ENCODE measurements at regions not wholly inside any gene's neighbourhood (a gene's known extent, or its start where the extent isn't known, plus 50 kb on each side); places are given as distances from the start of the nearest gene placed in this dataset.

DNA sequence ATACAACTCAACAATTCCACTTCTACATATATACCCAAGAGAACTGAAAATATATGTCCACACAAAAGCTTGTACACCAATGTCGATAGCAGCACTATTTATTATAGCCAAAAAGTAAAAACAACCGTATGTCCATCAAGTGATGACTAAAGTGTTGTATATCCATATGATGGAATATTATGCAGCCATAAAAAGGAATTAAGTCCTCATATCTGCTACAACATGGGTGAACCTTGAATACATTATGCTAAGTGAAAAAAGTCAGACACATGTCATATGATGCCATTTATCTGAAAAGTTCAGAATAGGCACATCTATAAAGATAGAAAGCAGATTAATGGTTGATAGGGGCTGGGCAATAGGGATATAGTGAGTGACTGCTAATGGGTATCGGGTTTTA is 204.5 kb downstream of the KCNRG start:
- Histone ChIP-seq H3K27me3 (no peaks in the 10 kb centered on the region), H3K4me1 (peaks cover 7% of the 10 kb centered on the region), H3K36me3 (no peaks in the 10 kb centered on the region), H3K4me3 (no peak overlapping the region), H3K27ac (no peak overlapping the region), H3K9me3 (no peaks in the 10 kb centered on the region)
- TF ChIP-seq, protein P1, sequence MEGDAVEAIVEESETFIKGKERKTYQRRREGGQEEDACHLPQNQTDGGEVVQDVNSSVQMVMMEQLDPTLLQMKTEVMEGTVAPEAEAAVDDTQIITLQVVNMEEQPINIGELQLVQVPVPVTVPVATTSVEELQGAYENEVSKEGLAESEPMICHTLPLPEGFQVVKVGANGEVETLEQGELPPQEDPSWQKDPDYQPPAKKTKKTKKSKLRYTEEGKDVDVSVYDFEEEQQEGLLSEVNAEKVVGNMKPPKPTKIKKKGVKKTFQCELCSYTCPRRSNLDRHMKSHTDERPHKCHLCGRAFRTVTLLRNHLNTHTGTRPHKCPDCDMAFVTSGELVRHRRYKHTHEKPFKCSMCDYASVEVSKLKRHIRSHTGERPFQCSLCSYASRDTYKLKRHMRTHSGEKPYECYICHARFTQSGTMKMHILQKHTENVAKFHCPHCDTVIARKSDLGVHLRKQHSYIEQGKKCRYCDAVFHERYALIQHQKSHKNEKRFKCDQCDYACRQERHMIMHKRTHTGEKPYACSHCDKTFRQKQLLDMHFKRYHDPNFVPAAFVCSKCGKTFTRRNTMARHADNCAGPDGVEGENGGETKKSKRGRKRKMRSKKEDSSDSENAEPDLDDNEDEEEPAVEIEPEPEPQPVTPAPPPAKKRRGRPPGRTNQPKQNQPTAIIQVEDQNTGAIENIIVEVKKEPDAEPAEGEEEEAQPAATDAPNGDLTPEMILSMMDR (IDR thresholded peaks at IDR 0.05) = no peak
- DNase-seq = no peak
- intact Hi-C loops (cut with DNase I) = no loop called here
- no peak for ATAC-seq

DNA sequence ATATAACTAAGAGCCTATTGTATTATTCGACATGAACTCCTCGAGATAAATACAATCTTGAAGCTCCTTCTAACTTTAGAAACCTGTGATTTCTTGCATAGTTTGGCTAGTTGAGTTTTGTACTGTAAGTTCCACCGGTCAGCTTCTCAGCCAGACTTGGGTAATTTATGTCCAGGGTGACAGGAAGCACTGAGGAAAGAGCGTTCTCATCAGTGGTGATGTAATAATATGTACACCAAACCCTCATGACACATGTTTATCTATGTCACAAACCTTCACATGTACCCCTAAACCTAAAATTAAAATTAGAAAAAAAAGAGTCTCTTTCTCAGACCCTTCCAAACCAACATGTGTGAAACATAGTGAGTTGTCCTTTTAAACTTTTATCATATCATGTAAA is 205.7 kb downstream of the KCNRG start:
- Histone ChIP-seq H3K27me3 (no peaks in the 10 kb centered on the region), H3K9me3 (no peaks in the 10 kb centered on the region), H3K4me3 (no peak overlapping the region), H3K36me3 (no peaks in the 10 kb centered on the region), H3K4me1 (peaks cover 7% of the 10 kb centered on the region), H3K27ac (no peak overlapping the region)
- intact Hi-C loops (cut with DNase I) = no loop called here
- TF ChIP-seq, protein P1 (IDR thresholded peaks at IDR 0.05) = no peak
- ATAC-seq = peak; percentile 52
- DNase-seq = no peak

DNA sequence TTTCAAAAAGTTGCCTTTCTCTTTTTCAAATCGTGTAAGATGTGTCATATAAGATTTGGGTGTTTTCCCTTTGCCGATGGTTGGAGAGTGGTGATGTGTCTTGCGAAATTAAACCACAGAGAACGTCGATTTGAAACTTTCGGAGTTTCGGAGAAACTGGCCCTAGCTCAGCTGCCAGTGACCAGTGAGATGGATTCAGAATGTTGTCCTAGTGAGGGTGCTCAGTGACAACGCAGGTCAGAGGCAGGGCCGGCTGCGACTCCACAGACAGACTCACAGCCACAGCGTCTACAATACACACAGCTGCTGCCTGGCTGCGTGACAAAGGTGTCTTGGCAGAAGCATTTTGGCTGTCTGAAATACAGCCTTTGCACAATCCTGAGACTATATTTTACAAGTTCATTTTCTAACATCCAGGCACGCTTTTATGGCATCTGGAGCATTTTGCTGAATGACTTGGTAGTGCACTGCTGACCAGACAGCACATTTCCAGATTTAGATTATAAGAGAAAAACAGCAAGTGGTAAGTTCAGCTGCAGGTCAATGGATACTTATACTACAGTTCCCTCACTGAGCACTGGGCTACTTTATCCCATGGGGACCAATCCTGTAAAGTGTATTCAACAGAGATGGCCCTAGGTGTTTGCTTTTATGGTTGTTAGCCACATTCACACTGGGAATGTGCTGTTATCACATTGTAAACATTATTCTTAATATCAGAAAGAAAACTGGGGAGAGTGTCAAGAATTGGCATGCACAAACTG is 207.5 kb downstream of the KCNRG start:
- Histone ChIP-seq H3K4me3 (peak overlapping the region; percentile 13), H3K36me3 (no peaks in the 10 kb centered on the region), H3K27me3 (no peaks in the 10 kb centered on the region), H3K9me3 (no peaks in the 10 kb centered on the region), H3K4me1 (peaks cover 7% of the 10 kb centered on the region), H3K27ac (peak overlapping the region; percentile 20)
- ATAC-seq (peak; percentile 92), DNase-seq (peak; percentile 83)
- intact Hi-C loops (cut with DNase I) = no loop called here
- TF ChIP-seq, protein P1 (IDR thresholded peaks at IDR 0.05) = no peak

DNA sequence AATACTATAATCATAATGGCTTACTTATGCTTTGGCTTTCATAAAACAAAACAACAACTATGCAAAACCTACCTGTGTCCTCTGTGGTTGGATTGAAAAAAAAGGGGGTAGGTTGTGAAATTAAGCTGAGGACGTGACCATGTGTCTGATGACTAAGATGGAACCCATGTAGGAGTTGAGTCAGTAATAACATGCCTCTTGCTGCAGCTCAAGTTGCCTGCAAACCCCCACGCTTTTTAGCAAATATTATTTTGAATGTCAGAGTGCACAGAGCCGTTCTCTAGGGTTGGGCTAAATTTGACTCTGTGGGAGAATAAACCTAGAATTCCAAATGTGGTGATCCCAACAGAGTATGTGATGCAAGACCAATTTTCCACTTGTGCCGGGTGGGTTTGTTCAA is 209.3 kb downstream of the KCNRG start:
- intact Hi-C loops (cut with DNase I) = no loop called here
- no peaks in the 10 kb centered on the region for H3K9me3 ChIP-seq
- no peaks in the 10 kb centered on the region for H3K27me3 ChIP-seq
- H3K36me3 ChIP-seq = no peaks in the 10 kb centered on the region
- no peak overlapping the region for H3K27ac ChIP-seq
- TF ChIP-seq, protein P1 (IDR thresholded peaks at IDR 0.05) = no peak
- no peak for DNase-seq
- no peak overlapping the region for H3K4me3 ChIP-seq
- no peak for ATAC-seq
- H3K4me1 ChIP-seq = peaks cover 7% of the 10 kb centered on the region

DNA sequence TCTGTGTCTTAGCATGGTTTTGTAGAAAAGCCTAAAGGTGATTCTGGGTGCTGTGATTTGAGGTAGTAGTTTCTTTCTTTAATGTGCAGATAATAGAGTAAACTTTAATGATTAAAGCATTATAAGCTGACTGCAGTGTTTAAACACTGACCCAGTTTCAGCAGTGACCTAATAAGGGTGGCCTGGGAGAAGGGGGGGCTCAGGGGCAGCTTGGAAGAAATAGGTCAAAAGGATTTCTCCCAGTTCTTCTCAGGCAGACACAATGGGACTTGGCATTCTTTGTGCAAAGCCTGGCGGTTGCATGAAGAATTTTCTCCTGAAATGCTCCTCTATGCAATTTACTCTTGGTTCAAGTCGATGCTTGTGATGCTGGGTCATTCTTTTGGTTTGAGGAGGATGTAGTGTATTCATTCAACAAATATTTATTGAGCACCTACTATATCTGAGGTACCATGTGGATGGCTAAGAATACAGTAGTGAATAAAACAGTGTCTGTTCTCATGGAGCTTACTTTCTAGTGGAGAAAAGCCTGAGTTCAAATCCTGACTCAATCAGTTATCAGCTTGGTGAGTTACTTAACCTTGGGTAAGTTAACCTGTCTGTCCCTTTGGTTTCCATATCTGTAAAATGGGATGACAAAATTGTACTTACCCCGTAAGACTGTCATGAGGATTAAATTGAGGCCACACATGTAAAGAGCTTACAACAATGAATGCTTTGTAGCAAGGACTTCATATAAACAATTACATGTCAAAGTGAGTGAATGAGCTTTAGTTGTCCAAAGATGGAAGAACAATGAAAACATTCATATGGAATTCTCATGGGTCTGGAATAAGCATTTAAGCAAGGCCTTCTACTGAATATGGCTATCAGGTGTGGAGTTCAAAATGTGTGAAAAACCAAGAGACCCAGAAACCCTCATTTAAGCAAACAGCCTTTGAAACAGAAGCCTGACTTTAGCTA is 210.2 kb downstream of the KCNRG start:
- Histone ChIP-seq H3K27ac (no peak overlapping the region), H3K4me1 (peaks cover 14% of the 10 kb centered on the region), H3K9me3 (no peaks in the 10 kb centered on the region), H3K36me3 (no peaks in the 10 kb centered on the region), H3K4me3 (no peak overlapping the region), H3K27me3 (no peaks in the 10 kb centered on the region)
- ATAC-seq (no peak), DNase-seq (no peak)
- intact Hi-C loops (cut with DNase I) = no loop called here
- TF ChIP-seq, protein P1 (IDR thresholded peaks at IDR 0.05) = no peak
